ENCODE measurements at regions not wholly inside any gene's neighbourhood (a gene's known extent, or its start where the extent isn't known, plus 50 kb on each side); places are given as distances from the start of the nearest gene placed in this dataset.
A peak's percentile ranks its signal among the peaks of the same experiment; 100 is the strongest.

DNA sequence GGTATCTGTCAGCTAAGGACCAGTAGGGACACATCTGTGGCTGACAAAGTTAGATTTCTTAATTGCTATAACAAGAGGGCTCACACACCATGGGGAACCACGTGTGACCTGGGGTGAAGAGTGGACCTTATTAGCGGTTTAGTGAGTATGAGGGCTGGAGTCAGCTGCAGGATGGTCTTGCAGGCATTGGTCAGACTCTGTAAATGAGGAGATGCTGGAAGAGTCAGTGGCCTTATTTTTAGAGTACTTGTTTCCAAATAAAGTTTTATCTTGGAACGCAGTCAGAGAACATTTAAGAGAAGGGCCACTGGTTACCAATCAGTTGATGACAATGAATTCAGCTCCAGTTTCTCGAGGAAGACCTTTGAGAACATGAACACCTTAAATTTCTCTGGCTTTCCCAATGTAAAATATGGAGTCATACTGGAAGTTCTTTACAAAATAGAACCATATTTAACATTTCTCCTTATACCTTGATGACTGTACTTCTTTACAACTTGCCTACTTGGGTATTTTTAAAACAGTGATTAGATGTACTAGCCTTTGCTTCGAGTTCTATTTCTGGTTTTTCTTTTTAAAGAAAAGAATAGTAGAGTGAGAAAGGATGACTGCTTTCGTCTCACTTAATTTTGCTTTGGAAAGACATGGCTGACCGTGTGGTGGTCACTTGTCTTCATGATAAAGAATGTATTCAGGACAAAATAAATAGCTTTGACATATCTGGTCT lies 185.9 kb upstream of the S1PR3 start:
- Histone ChIP-seq H3K14ac (ENCODE audit: low read length) (no peak overlapping the region), H2AK5ac (ENCODE audit: low read length) (no peak overlapping the region), H2BK120ac (ENCODE audit: insufficient read depth, low read length, poor library complexity) (no peak overlapping the region), H3K9ac (ENCODE audit: low read length) (no peak overlapping the region), H2BK5ac (ENCODE audit: low read depth, low read length, poor library complexity) (no peak overlapping the region), H3K4me2 (ENCODE audit: low read length) (no peak overlapping the region), H3K79me2 (ENCODE audit: control insufficient read depth, insufficient read depth, low read length, poor library complexity) (no peaks in the 10 kb centered on the region), H3K4ac (ENCODE audit: low read depth, low read length) (no peak overlapping the region), H4K91ac (ENCODE audit: low read depth, low read length) (no peak overlapping the region), H2BK12ac (ENCODE audit: low read length) (no peak overlapping the region), H3K79me1 (ENCODE audit: low read length) (peaks cover 4% of the 10 kb centered on the region), H3K23ac (ENCODE audit: low read length) (no peak overlapping the region), H3K9me3 (ENCODE audit: insufficient read depth, low read depth, low read length) (no peaks in the 10 kb centered on the region), H3K18ac (ENCODE audit: low read length) (no peak overlapping the region), H2AFZ (ENCODE audit: insufficient read depth, low read length, poor library complexity) (no peak overlapping the region), H3K4me3 (ENCODE audit: low read depth, low read length) (no peak overlapping the region), H3K36me3 (ENCODE audit: control insufficient read depth in 1 of 2, insufficient read depth in 2 of 2, low read length in 2 of 2) (no peaks in the 10 kb centered on the region), H4K8ac (ENCODE audit: low read depth, low read length) (no peak overlapping the region), H3K27me3 (ENCODE audit: insufficient read depth, low read length) (no peaks in the 10 kb centered on the region), H3K27ac (ENCODE audit: low read depth, low read length) (no peak overlapping the region), H4K12ac (ENCODE audit: low read depth, low read length) (no peak overlapping the region), H3K4me1 (ENCODE audit: control insufficient read depth in 1 of 2, insufficient read depth in 2 of 2, low read length in 2 of 2) (peaks cover 3 to 4% of the 10 kb centered on the region in 2 experiments)
- WGBS (ENCODE audit: extremely low coverage, insufficient coverage, insufficient read length) = no CpG with 5 or more reads among the region's 7 CpGs
- DNase-seq = no peak

- Histone ChIP-seq H3K27ac (ENCODE audit: low read depth, low read length) (no peak overlapping the region), H3K4me2 (ENCODE audit: low read length) (no peak overlapping the region), H4K8ac (ENCODE audit: low read depth, low read length) (no peak overlapping the region), H2BK12ac (ENCODE audit: low read length) (no peak overlapping the region), H3K4me1 (ENCODE audit: control insufficient read depth in 1 of 2, insufficient read depth in 2 of 2, low read length in 2 of 2) (peaks cover 4 to 11% of the 10 kb centered on the region in 2 experiments), H3K36me3 (ENCODE audit: control insufficient read depth in 1 of 2, insufficient read depth in 2 of 2, low read length in 2 of 2) (no peaks in the 10 kb centered on the region), H3K79me1 (ENCODE audit: low read length) (peaks cover 2% of the 10 kb centered on the region), H3K9me3 (ENCODE audit: insufficient read depth, low read depth, low read length) (no peaks in the 10 kb centered on the region), H3K4ac (ENCODE audit: low read depth, low read length) (no peak overlapping the region), H3K79me2 (ENCODE audit: control insufficient read depth, insufficient read depth, low read length, poor library complexity) (no peaks in the 10 kb centered on the region), H4K91ac (ENCODE audit: low read depth, low read length) (no peak overlapping the region), H2AFZ (ENCODE audit: insufficient read depth, low read length, poor library complexity) (no peak overlapping the region), H2BK120ac (ENCODE audit: insufficient read depth, low read length, poor library complexity) (no peak overlapping the region), H3K18ac (ENCODE audit: low read length) (no peak overlapping the region), H2BK5ac (ENCODE audit: low read depth, low read length, poor library complexity) (no peak overlapping the region), H3K14ac (ENCODE audit: low read length) (no peak overlapping the region), H3K27me3 (ENCODE audit: insufficient read depth, low read length) (no peaks in the 10 kb centered on the region), H3K23ac (ENCODE audit: low read length) (no peak overlapping the region), H3K4me3 (ENCODE audit: low read depth, low read length) (no peak overlapping the region), H4K12ac (ENCODE audit: low read depth, low read length) (no peak overlapping the region), H3K9ac (ENCODE audit: low read length) (no peak overlapping the region), H2AK5ac (ENCODE audit: low read length) (no peak overlapping the region)
- no CpG with 5 or more reads among the region's 5 CpGs for WGBS (ENCODE audit: extremely low coverage, insufficient coverage, insufficient read length)
- DNase-seq = no peak
Observed at GRCh38 chr9:88807426-88807825, 183.8 kb upstream of the S1PR3 start.

GRCh38 chr9:88808019-88808656 lies 183.1 kb upstream of the S1PR3 start:
- Histone ChIP-seq H3K4ac (ENCODE audit: low read depth, low read length) (no peak overlapping the region), H3K14ac (ENCODE audit: low read length) (no peak overlapping the region), H4K8ac (ENCODE audit: low read depth, low read length) (no peak overlapping the region)

GRCh38 chr9:88808761-88809354 lies 182.4 kb upstream of the S1PR3 start:
- Histone ChIP-seq H4K12ac (ENCODE audit: low read depth, low read length) (no peak overlapping the region), H3K4me2 (ENCODE audit: low read length) (no peak overlapping the region), H3K18ac (ENCODE audit: low read length) (no peak overlapping the region), H2BK120ac (ENCODE audit: insufficient read depth, low read length, poor library complexity) (no peak overlapping the region), H3K27me3 (ENCODE audit: insufficient read depth, low read length) (no peaks in the 10 kb centered on the region), H2BK5ac (ENCODE audit: low read depth, low read length, poor library complexity) (no peak overlapping the region), H3K9me3 (ENCODE audit: insufficient read depth, low read depth, low read length) (no peaks in the 10 kb centered on the region), H3K79me1 (ENCODE audit: low read length) (peaks cover 4% of the 10 kb centered on the region), H3K14ac (ENCODE audit: low read length) (no peak overlapping the region), H3K4me1 (ENCODE audit: control insufficient read depth in 1 of 2, insufficient read depth in 2 of 2, low read length in 2 of 2) (peaks cover 8 to 12% of the 10 kb centered on the region in 2 experiments), H2AK5ac (ENCODE audit: low read length) (no peak overlapping the region), H3K27ac (ENCODE audit: low read depth, low read length) (no peak overlapping the region), H3K4ac (ENCODE audit: low read depth, low read length) (no peak overlapping the region), H3K79me2 (ENCODE audit: control insufficient read depth, insufficient read depth, low read length, poor library complexity) (no peaks in the 10 kb centered on the region), H4K91ac (ENCODE audit: low read depth, low read length) (no peak overlapping the region), H3K23ac (ENCODE audit: low read length) (no peak overlapping the region), H2BK12ac (ENCODE audit: low read length) (no peak overlapping the region), H3K9ac (ENCODE audit: low read length) (no peak overlapping the region), H4K8ac (ENCODE audit: low read depth, low read length) (no peak overlapping the region), H3K4me3 (ENCODE audit: low read depth, low read length) (no peak overlapping the region), H3K36me3 (ENCODE audit: control insufficient read depth in 1 of 2, insufficient read depth in 2 of 2, low read length in 2 of 2) (no peaks in the 10 kb centered on the region), H2AFZ (ENCODE audit: insufficient read depth, low read length, poor library complexity) (no peak overlapping the region)
- WGBS (ENCODE audit: extremely low coverage, insufficient coverage, insufficient read length) = no CpG with 5 or more reads among the region's 5 CpGs
- DNase-seq = no peak

More at GRCh38 chr9:88808019-88808656, 183.1 kb upstream of the S1PR3 start:
- WGBS (ENCODE audit: extremely low coverage, insufficient coverage, insufficient read length) = no CpG with 5 or more reads among the region's 4 CpGs
- Histone ChIP-seq H3K27ac (ENCODE audit: low read depth, low read length) (no peak overlapping the region), H3K23ac (ENCODE audit: low read length) (no peak overlapping the region), H2AFZ (ENCODE audit: insufficient read depth, low read length, poor library complexity) (no peak overlapping the region), H3K4me3 (ENCODE audit: low read depth, low read length) (peak overlapping the region; percentile 52), H3K4me1 (ENCODE audit: control insufficient read depth in 1 of 2, insufficient read depth in 2 of 2, low read length in 2 of 2) (peaks cover 7 to 12% of the 10 kb centered on the region in 2 experiments), H2BK5ac (ENCODE audit: low read depth, low read length, poor library complexity) (no peak overlapping the region), H2AK5ac (ENCODE audit: low read length) (no peak overlapping the region), H2BK12ac (ENCODE audit: low read length) (no peak overlapping the region), H3K79me2 (ENCODE audit: control insufficient read depth, insufficient read depth, low read length, poor library complexity) (no peaks in the 10 kb centered on the region), H3K36me3 (ENCODE audit: control insufficient read depth in 1 of 2, insufficient read depth in 2 of 2, low read length in 2 of 2) (no peaks in the 10 kb centered on the region), H3K4me2 (ENCODE audit: low read length) (no peak overlapping the region), H3K79me1 (ENCODE audit: low read length) (peaks cover 2% of the 10 kb centered on the region), H3K9ac (ENCODE audit: low read length) (peak overlapping the region; percentile 65), H3K9me3 (ENCODE audit: insufficient read depth, low read depth, low read length) (no peaks in the 10 kb centered on the region), H4K12ac (ENCODE audit: low read depth, low read length) (no peak overlapping the region), H4K91ac (ENCODE audit: low read depth, low read length) (no peak overlapping the region), H3K27me3 (ENCODE audit: insufficient read depth, low read length) (no peaks in the 10 kb centered on the region), H2BK120ac (ENCODE audit: insufficient read depth, low read length, poor library complexity) (no peak overlapping the region), H3K18ac (ENCODE audit: low read length) (no peak overlapping the region)
- DNase-seq = no peak

Measured in trophoblast cell (in vitro differentiated cells and primary cell).